OCI-LY7 (cell line): ENCODE measurements at regions not wholly inside any gene's neighbourhood (a gene's known extent, or its start where the extent isn't known, plus 50 kb on each side); places are given as distances from the start of the nearest gene placed in this dataset.
A peak's percentile ranks its signal among the peaks of the same experiment; 100 is the strongest.

ENCODE experiments used
- BruUV-seq: library from RNA; stranded (reverse); fragments of 400-500 nt; replicated peaks from 2 replicates; lab custom pipeline; 2021; lab: Mats Ljungman, UMichigan
- CTCF ChIA-PET: fragments of 300-600 bp; sonication (Branson Sonifier 250); formaldehyde crosslinking; loops from one replicate; lab custom pipeline; 2022; ENCODE audit warnings: antibody characterized with exemption; ENCODE audit not compliant: unreplicated experiment; lab: Charles Lee
- POLR2A ChIA-PET: fragments of 300-600 bp; sonication (Branson Sonifier 250); formaldehyde crosslinking; loops from one replicate; lab custom pipeline; 2022; ENCODE audit warnings: antibody characterized with exemption; lab: Charles Lee
- DNase-seq: peaks from one replicate; pipeline ENCODE4 v3.0.0-alpha.2; 2015; ENCODE audit warnings: low spot score
- H2AFZ ChIP-seq: fragments of 200-600 bp; sonication (generic), shearing (Covaris generic); 2 replicates; pipeline ENCODE4 v1.6.1; 2014; ENCODE audit warnings: mild to moderate bottlenecking, antibody characterized with exemption, low read length, moderate library complexity
- H3K27ac ChIP-seq: fragments of 200-600 bp; sonication (generic); 2 replicates; pipeline ENCODE4 v1.5.1; 2014; ENCODE audit warnings: mixed run types, low read depth, mild to moderate bottlenecking, moderate library complexity, low read length, inconsistent platforms; ENCODE audit not compliant: poor library complexity, severe bottlenecking
- H3K36me3 ChIP-seq: fragments of 200-600 bp; sonication (generic); 2 replicates; pipeline ENCODE4 v1.6.1; 2014; ENCODE audit warnings: mild to moderate bottlenecking, antibody characterized with exemption, low read length, moderate library complexity, mixed read lengths; ENCODE audit not compliant: insufficient read depth
- H3K4me1 ChIP-seq: fragments of 200-600 bp; sonication (generic); 2 replicates; pipeline ENCODE4 v1.5.1; 2014; ENCODE audit warnings: mild to moderate bottlenecking, low read length; ENCODE audit not compliant: insufficient read depth, poor library complexity, severe bottlenecking
- H3K4me2 ChIP-seq: fragments of 200-600 bp; sonication (generic); 2 replicates; pipeline ENCODE4 v1.6.1; 2014; ENCODE audit warnings: mild to moderate bottlenecking, low read length
- H3K4me3 ChIP-seq: fragments of 200-600 bp; sonication (generic); 2 replicates; pipeline ENCODE4 v1.5.1; 2014; ENCODE audit warnings: mild to moderate bottlenecking, low read depth, low read length; ENCODE audit not compliant: poor library complexity, severe bottlenecking
- H3K79me2 ChIP-seq: fragments of 200-600 bp; sonication (generic); 2 replicates; pipeline ENCODE4 v1.6.1; 2016; ENCODE audit warnings: low read depth, mild to moderate bottlenecking, low read length, moderate library complexity, mixed read lengths; ENCODE audit not compliant: insufficient read depth
- H3K9me2 ChIP-seq: fragments of 200-600 bp; sonication (generic); 2 replicates; pipeline ENCODE4 v1.6.1; 2016; ENCODE audit warnings: mild to moderate bottlenecking, low read length, mixed read lengths; ENCODE audit not compliant: insufficient read depth
- H3K9me3 ChIP-seq: fragments of 200-600 bp; sonication (generic); 2 replicates; pipeline ENCODE4 v1.6.1; 2014; ENCODE audit warnings: mild to moderate bottlenecking, mixed run types, low read length, mixed read lengths
- H4K20me1 ChIP-seq: fragments of 200-600 bp; sonication (generic); 2 replicates; pipeline ENCODE4 v1.6.1; 2014; ENCODE audit warnings: mild to moderate bottlenecking, antibody characterized with exemption, low read length, moderate library complexity, mixed read lengths; ENCODE audit not compliant: insufficient read depth
- CTCF ChIP-seq: fragments of 200-600 bp; sonication (generic); conservative IDR thresholded peaks from 2 replicates; pipeline ENCODE4 v1.5.1; 2014; ENCODE audit warnings: mild to moderate bottlenecking, antibody characterized with exemption, low read length, moderate library complexity, mixed read lengths
- EZH2phosphoT487 ChIP-seq: fragments of 200-600 bp; sonication (generic); IDR thresholded peaks from 2 replicates; pipeline ENCODE4 v1.6.1; 2018; ENCODE audit warnings: low read depth, borderline replicate concordance, mild to moderate bottlenecking, mixed run types, antibody characterized with exemption, low read length, moderate library complexity, mixed read lengths
- intact Hi-C: fragments of 100-400 bp; cut with micrococcal nuclease; formaldehyde crosslinking; loops from one replicate; pipeline ENCODE4 v1.10.0; 2022; ENCODE audit not compliant: unreplicated experiment

- ChIA-PET CTCF (no interaction called here), POLR2A (interaction anchor here (1.3 kb wide), 1 partner anchor 17 kb away, joined by 4 read pairs; no protein-coding TSS in a partner anchor)
- no peak overlapping the region for H3K4me3 ChIP-seq
- H3K4me2 ChIP-seq = no peak overlapping the region
- no TSS peak for BruUV-seq
- no peaks in the 10 kb centered on the region for H3K9me3 ChIP-seq
- H3K79me2 ChIP-seq = no peaks in the 10 kb centered on the region
- TF ChIP-seq CTCF = no peak
- no peak for TF ChIP-seq EZH2phosphoT487
- no peak overlapping the region for H2AFZ ChIP-seq
- no peaks in the 10 kb centered on the region for H3K4me1 ChIP-seq
- H4K20me1 ChIP-seq = no peaks in the 10 kb centered on the region
- DNase-seq = no peak
- H3K9me2 ChIP-seq = no peaks in the 10 kb centered on the region
- intact Hi-C loops = no loop called here
- H3K36me3 ChIP-seq = no peaks in the 10 kb centered on the region
- H3K27ac ChIP-seq = no peak overlapping the region
Measured at GRCh38 chr5:160484678-160485077, 63.0 kb downstream of the PTTG1 start.

GRCh38 chr5:160485364-160485969 lies 63.8 kb downstream of the PTTG1 start:
- Histone ChIP-seq H3K27ac (no peak overlapping the region), H3K4me1 (no peaks in the 10 kb centered on the region), H4K20me1 (no peaks in the 10 kb centered on the region), H3K9me2 (no peaks in the 10 kb centered on the region), H2AFZ (no peak overlapping the region), H3K36me3 (no peaks in the 10 kb centered on the region), H3K4me2 (no peak overlapping the region), H3K79me2 (no peaks in the 10 kb centered on the region), H3K9me3 (no peaks in the 10 kb centered on the region), H3K4me3 (no peak overlapping the region)
- TF ChIP-seq EZH2phosphoT487 (no peak), CTCF (no peak)
- ChIA-PET CTCF (no interaction called here), POLR2A (interaction anchor here (1.3 kb wide), 1 partner anchor 18 kb away, joined by 4 read pairs; no protein-coding TSS in a partner anchor)
- TSS peak; percentile 57 for BruUV-seq
- intact Hi-C loops = no loop called here
- DNase-seq = no peak

- ChIA-PET POLR2A (no interaction called here), CTCF (no interaction called here)
- TF ChIP-seq CTCF (no peak), EZH2phosphoT487 (no peak)
- intact Hi-C loops = no loop called here
- no peak overlapping the region for H3K4me3 ChIP-seq
- no peaks in the 10 kb centered on the region for H3K4me1 ChIP-seq
- H3K9me3 ChIP-seq = no peaks in the 10 kb centered on the region
- H3K9me2 ChIP-seq = no peaks in the 10 kb centered on the region
- no peak for DNase-seq
- H3K27ac ChIP-seq = no peak overlapping the region
- no peak overlapping the region for H3K4me2 ChIP-seq
- H4K20me1 ChIP-seq = no peaks in the 10 kb centered on the region
- H3K36me3 ChIP-seq = no peaks in the 10 kb centered on the region
- H2AFZ ChIP-seq = no peak overlapping the region
- no TSS peak for BruUV-seq
- H3K79me2 ChIP-seq = no peaks in the 10 kb centered on the region
Measured at GRCh38 chr5:160486573-160486972, 64.9 kb downstream of the PTTG1 start.
